Liver (tissue), 3 donors: ENCODE measurements at regions not wholly inside any gene's neighbourhood (a gene's known extent, or its start where the extent isn't known, plus 50 kb on each side); places are given as distances from the start of the nearest gene placed in this dataset.

Experiments used
- CTCF ChIP-seq: fragments of 150-350 bp; IDR thresholded peaks from 2 replicates; pipeline ENCODE4 v1.5.1; 2017; ENCODE audit warnings: improper control_type of control experiment, low read depth, low read length; ENCODE audit not compliant: missing input control
- EGR1 ChIP-seq, 2 donors: IDR thresholded peaks; 2 replicates each; pipeline ENCODE4 v1.6.1; 2016 to 2018; ENCODE audit warnings: antibody characterized with exemption in 2 of 2, low read depth in 2 of 2
- FOXA1 ChIP-seq: IDR thresholded peaks from 2 replicates; pipeline ENCODE4 v1.6.1; 2016; ENCODE audit warnings: antibody characterized with exemption
- GABPA ChIP-seq, 2 donors: IDR thresholded peaks in 1 of 2; conservative IDR thresholded peaks in 1 of 2; 2 replicates each; pipeline ENCODE4 v1.6.1; 2016; ENCODE audit warnings: antibody characterized with exemption in 2 of 2, mild to moderate bottlenecking in 1 of 2, moderate library complexity in 1 of 2
- MAX ChIP-seq: IDR thresholded peaks from 2 replicates; pipeline ENCODE4 v1.6.1; 2016; ENCODE audit warnings: antibody characterized with exemption
- RAD21 ChIP-seq, 2 donors: IDR thresholded peaks; 2 replicates each; pipeline ENCODE4 v1.6.1; 2016; ENCODE audit warnings: antibody characterized with exemption in 2 of 2, mild to moderate bottlenecking in 2 of 2
- SP1 ChIP-seq: IDR thresholded peaks from 2 replicates; pipeline ENCODE4 v1.6.1; 2018; ENCODE audit warnings: antibody characterized with exemption, mild to moderate bottlenecking
- TAF1 ChIP-seq: conservative IDR thresholded peaks from 2 replicates; pipeline ENCODE4 v1.6.1; 2016; ENCODE audit warnings: antibody characterized with exemption, mild to moderate bottlenecking
- YY1 ChIP-seq: IDR thresholded peaks from 2 replicates; pipeline ENCODE4 v1.6.1; 2016; ENCODE audit warnings: antibody characterized with exemption, mild to moderate bottlenecking
- ZBTB33 ChIP-seq: IDR thresholded peaks from 2 replicates; pipeline ENCODE4 v1.6.1; 2016; ENCODE audit warnings: antibody characterized with exemption
- donor health status: healthy.
- donor health status: healthy.

DNA sequence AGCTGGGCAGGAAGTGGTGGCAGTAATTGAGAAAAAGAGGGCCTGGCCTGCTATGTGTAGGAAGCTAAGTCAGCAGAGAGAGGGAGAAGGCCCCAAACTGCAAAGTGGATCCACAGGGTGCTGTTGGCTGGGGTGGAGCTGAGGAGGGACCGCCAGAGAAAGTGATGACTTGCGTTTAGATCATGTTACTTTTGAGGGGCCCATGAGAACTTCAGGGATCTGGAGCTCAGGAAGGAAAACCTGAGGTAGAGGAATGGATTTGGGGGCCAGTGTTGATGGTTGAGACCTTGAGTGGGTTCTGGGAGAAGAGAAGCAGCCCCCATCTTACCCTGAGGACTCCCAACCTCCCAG, 155.5 kb downstream of the MRPL14 start:
- TF ChIP-seq CTCF: no peak
- TF ChIP-seq ZBTB33: no peak
- no peak for TF ChIP-seq TAF1
- TF ChIP-seq YY1: no peak
- TF ChIP-seq SP1: no peak
- TF ChIP-seq FOXA1: no peak
- TF ChIP-seq EGR1 (IDR thresholded peaks at IDR 0.05; ENCODE audit: low read depth in 2 of 2): no peak
- TF ChIP-seq GABPA (IDR thresholded peaks at IDR 0.05 in 1 of 2, conservative IDR thresholded peaks at IDR 0.05 in 1 of 2): no peak
- no peak for TF ChIP-seq MAX
- TF ChIP-seq RAD21 (IDR thresholded peaks at IDR 0.05): no peak
